Cardiac muscle cell (in vitro differentiated cells and primary cell): ENCODE measurements at regions not wholly inside any gene's neighbourhood (a gene's known extent, or its start where the extent isn't known, plus 50 kb on each side); places are given as distances from the start of the nearest gene placed in this dataset.

Source experiments
- DNase-seq, 2 donors: peaks; one replicate each; pipeline versions ENCODE4 v3.0.0 to v3.0.0-alpha.2; 2010 to 2017; ENCODE audit warnings: low read depth in 1 of 2, low spot score in 1 of 2
- H3K27ac ChIP-seq: fragments of 200-600 bp; sonication (generic); 2 replicates; pipeline ENCODE4 v1.5.1; 2016
- H3K27me3 ChIP-seq: fragments of 200-600 bp; sonication (generic); 2 replicates; pipeline ENCODE4 v1.6.0; 2016; ENCODE audit warnings: control low read depth
- H3K36me3 ChIP-seq: fragments of 200-600 bp; sonication (generic); 2 replicates; pipeline ENCODE4 v1.5.1; 2016; ENCODE audit warnings: control low read depth
- H3K4me1 ChIP-seq: fragments of 200-600 bp; sonication (generic); 2 replicates; pipeline ENCODE4 v1.8.1; 2017; ENCODE audit warnings: low read depth, mild to moderate bottlenecking, mixed run types
- H3K4me3 ChIP-seq: fragments of 200-600 bp; sonication (generic); 2 replicates; pipeline ENCODE4 v1.5.1; 2016; ENCODE audit warnings: mild to moderate bottlenecking
- H3K9me3 ChIP-seq: fragments of 200-600 bp; sonication (generic); 2 replicates; pipeline ENCODE4 v1.5.1; 2017; ENCODE audit warnings: low read depth, mild to moderate bottlenecking, control low read depth
- TF ChIP-seq, protein P1 (sequence below): IDR thresholded peaks from 2 replicates; pipeline ENCODE4 v1.5.1; 2012; ENCODE audit warnings: low read depth, mild to moderate bottlenecking, low read length

DNA sequence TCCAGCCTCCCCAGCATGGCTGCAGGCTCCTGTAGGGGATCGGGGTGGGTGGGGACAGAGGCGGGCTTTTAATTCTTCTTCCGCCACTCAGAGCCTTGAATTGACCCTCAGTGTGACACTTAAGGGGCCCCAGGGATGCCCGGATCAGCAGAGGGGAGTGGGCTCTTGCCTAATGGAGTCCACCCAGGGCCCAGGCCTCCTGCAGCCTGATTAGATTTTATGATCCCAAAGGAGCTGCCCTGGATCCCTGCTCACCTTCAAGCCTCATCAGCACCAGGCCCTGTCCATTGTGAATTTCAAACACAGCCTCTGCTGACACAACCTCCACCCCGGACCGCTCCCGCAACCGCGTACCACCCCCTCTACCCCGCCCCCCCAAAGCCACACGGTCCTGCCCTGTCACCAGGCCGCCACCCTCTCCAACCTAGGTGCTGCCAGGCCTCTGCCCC is 214.1 kb upstream of the IER5L start:
- H3K9me3 ChIP-seq: no peaks in the 10 kb centered on the region
- no peak overlapping the region for H3K4me3 ChIP-seq
- H3K4me1 ChIP-seq: no peaks in the 10 kb centered on the region
- TF ChIP-seq, protein P1, sequence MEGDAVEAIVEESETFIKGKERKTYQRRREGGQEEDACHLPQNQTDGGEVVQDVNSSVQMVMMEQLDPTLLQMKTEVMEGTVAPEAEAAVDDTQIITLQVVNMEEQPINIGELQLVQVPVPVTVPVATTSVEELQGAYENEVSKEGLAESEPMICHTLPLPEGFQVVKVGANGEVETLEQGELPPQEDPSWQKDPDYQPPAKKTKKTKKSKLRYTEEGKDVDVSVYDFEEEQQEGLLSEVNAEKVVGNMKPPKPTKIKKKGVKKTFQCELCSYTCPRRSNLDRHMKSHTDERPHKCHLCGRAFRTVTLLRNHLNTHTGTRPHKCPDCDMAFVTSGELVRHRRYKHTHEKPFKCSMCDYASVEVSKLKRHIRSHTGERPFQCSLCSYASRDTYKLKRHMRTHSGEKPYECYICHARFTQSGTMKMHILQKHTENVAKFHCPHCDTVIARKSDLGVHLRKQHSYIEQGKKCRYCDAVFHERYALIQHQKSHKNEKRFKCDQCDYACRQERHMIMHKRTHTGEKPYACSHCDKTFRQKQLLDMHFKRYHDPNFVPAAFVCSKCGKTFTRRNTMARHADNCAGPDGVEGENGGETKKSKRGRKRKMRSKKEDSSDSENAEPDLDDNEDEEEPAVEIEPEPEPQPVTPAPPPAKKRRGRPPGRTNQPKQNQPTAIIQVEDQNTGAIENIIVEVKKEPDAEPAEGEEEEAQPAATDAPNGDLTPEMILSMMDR: no peak
- H3K36me3 ChIP-seq: no peaks in the 10 kb centered on the region
- H3K27ac ChIP-seq: no peak overlapping the region
- peak in 1 of 2 donors; percentile 37 for DNase-seq
- peaks cover 2% of the 10 kb centered on the region for H3K27me3 ChIP-seq

DNA sequence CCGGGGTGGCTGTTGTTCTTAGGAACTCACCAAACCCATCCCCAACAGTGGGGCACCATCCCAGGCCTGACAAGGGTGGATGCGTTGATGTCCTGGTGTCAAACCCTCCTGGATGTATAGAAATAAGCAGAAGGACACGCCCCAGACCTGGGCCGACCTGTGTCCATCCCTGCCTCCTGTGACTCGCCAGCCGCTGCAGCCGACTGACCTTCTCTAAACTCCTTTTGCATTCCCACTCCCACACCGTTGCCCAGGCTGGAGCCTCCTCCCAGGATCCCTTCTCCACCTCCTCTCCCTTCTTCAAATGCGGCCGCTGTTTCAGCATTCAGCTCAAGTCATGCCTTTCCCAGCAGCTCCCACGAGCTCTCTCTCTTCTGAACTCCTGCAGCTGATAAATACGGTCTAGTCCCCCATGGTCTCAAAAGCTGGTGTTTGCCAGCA is 213.2 kb upstream of the IER5L start:
- H3K27ac ChIP-seq: no peak overlapping the region
- no peak for DNase-seq
- H3K27me3 ChIP-seq: peaks cover under 1% of the 10 kb centered on the region
- H3K4me1 ChIP-seq: no peaks in the 10 kb centered on the region
- H3K36me3 ChIP-seq: no peaks in the 10 kb centered on the region
- H3K9me3 ChIP-seq: no peaks in the 10 kb centered on the region
- H3K4me3 ChIP-seq: no peak overlapping the region
- TF ChIP-seq, protein P1: no peak

DNA sequence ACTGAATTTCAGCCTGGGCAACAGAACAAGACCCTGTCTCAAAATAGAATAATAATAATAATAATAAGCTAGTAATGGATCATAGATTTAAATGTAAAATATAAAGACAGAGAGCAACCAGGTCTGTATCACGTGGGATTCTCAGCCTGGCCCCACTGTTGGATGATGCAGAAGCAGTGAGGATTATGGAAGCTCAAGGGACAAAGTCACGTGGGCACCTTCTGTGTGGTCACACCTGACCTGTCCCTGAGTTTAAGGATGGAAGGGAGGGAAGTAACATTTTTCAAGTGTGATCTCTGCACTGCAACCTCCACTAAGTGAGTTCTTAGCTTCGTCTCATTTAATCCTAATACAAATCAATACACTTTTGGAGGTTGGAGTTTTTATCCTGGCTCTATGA is 212.5 kb upstream of the IER5L start:
- H3K27me3 ChIP-seq: no peaks in the 10 kb centered on the region
- TF ChIP-seq, protein P1: no peak
- H3K4me3 ChIP-seq: no peak overlapping the region
- no peak overlapping the region for H3K27ac ChIP-seq
- H3K4me1 ChIP-seq: no peaks in the 10 kb centered on the region
- no peaks in the 10 kb centered on the region for H3K36me3 ChIP-seq
- no peaks in the 10 kb centered on the region for H3K9me3 ChIP-seq
- DNase-seq: no peak

DNA sequence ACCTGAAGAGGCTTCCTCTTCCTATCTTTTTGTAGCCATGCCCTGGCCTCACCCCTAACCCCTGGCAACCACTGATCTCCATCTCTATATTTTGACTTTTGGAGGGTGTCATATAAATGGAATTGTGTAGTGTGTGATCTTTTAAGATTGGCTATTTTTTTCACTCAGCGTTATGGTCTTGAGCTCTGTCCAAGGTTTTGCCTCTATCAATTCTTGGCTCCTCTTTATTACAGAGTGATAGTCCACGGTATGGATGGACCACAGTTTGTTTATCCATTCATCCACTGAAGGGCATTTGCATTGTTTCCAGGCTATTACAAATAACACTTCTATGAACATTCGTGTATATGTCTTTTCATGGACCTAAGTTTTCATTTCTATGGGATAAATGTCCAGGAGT is 209.8 kb upstream of the IER5L start:
- Histone ChIP-seq H3K4me1 (peaks cover 13% of the 10 kb centered on the region), H3K9me3 (no peaks in the 10 kb centered on the region), H3K27me3 (no peaks in the 10 kb centered on the region), H3K36me3 (no peaks in the 10 kb centered on the region), H3K4me3 (no peak overlapping the region), H3K27ac (no peak overlapping the region)
- TF ChIP-seq, protein P1: no peak
- no peak for DNase-seq

DNA sequence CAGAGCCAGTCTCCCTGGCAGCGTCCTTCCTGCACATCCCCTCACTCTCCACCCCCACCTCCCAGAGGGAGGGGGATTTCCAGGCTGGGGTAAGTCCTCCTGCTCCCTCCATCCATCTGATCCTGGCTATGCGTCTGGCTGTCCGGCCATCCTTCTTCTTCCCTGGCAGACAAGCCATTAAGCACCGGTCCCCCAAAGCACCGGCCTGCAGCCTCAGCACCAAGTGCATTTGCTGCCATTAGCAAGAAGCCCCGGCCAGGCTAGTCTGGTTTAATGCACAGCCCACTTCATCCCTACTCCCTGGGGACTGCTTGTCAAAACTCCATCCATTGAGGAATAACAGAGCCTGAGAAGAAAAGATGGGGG is 208.7 kb upstream of the IER5L start:
- Histone ChIP-seq H3K27ac (no peak overlapping the region), H3K36me3 (no peaks in the 10 kb centered on the region), H3K4me3 (no peak overlapping the region), H3K4me1 (peaks cover 20% of the 10 kb centered on the region), H3K27me3 (no peaks in the 10 kb centered on the region), H3K9me3 (no peaks in the 10 kb centered on the region)
- DNase-seq: no peak
- TF ChIP-seq, protein P1: no peak
